Tibial nerve (tissue), 3 donors: ENCODE measurements at regions not wholly inside any gene's neighbourhood (a gene's known extent, or its start where the extent isn't known, plus 50 kb on each side); places are given as distances from the start of the nearest gene placed in this dataset.

Experiments
- CTCF ChIP-seq, 5 experiments: fragments of 200-600 bp in 3 of 5; fragments of 450-650 bp in 2 of 5; sonication (generic) in 3 of 5; IDR thresholded peaks; one replicate each; pipeline ENCODE4 v1.5.1; 2016 to 2019; ENCODE audit warnings: antibody characterized with exemption in 5 of 5, mild to moderate bottlenecking in 3 of 5, moderate library complexity in 2 of 5
- POLR2A ChIP-seq, 2 donors: fragments of 450-650 bp; IDR thresholded peaks; one replicate each; pipeline ENCODE4 v1.6.1; 2017; ENCODE audit warnings: antibody characterized with exemption in 2 of 2, mild to moderate bottlenecking in 2 of 2, moderate library complexity in 2 of 2

DNA sequence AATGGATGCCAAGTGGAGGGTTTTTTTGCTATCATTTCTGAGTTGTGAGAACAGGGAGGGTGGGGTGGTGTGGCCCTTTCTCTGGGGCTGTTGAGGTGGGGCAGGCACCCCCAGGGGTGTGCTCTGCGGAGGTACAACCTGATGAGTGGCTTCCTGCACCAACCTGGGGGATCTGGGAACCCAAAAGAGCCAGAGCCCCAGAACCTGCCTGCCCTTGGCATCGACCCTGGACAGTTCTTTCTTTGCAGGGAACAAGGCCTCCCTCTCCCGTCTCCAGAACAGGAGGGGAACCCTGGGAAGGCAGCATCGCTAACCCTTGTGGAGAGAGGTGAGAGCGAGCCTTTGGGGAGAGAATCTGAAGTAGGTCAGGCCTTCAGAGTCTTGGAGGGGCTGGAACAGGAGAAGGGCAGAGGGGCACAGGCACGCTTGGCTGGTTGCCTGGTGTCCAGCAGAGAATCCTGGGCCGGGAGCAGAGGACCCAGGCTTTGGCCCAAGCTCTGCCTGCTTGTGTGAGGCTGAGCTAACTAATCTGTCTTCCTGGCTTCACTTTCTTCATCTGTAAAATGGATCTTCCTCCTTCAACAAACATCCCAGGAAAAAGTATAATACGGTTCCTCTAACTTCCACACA is 84.9 kb downstream of the RHOB start:
- TF ChIP-seq POLR2A (IDR thresholded peaks at IDR 0.05) (no peak), CTCF (IDR thresholded peaks at IDR 0.05) (no peak)
